ENCODE measurements at regions not wholly inside any gene's neighbourhood (a gene's known extent, or its start where the extent isn't known, plus 50 kb on each side); places are given as distances from the start of the nearest gene placed in this dataset.

DNA sequence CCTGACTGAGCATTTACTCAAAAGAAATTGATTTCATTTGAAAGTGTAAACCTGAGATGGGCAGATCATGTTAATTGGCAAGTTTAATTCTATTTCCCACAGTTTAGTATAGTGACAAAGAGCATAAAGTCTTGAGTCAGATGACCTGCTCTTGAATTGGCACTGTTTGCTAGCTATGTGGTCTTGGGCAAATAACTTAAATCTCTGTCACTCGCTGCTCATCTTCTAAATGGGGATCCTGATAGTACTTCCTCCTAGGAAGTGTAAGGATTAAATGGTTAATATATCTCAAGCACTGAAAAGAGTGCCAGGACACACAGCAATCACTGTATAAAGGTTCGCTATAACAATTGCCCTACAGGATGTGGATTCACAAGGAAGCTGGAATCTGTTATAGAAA lies 242.8 kb upstream of the JADE1 start:
- H3K27ac Mint-ChIP-seq: no peak overlapping the region
- no peaks in the 10 kb centered on the region for H3K9me3 Mint-ChIP-seq
- no peak overlapping the region for H3K4me3 Mint-ChIP-seq
- no peaks in the 10 kb centered on the region for H3K4me1 Mint-ChIP-seq (ENCODE audit: low read depth)
- H3K27me3 Mint-ChIP-seq (ENCODE audit: low read depth): peaks cover 9% of the 10 kb centered on the region
- no peaks in the 10 kb centered on the region for H3K36me3 Mint-ChIP-seq (ENCODE audit: low read depth)

DNA sequence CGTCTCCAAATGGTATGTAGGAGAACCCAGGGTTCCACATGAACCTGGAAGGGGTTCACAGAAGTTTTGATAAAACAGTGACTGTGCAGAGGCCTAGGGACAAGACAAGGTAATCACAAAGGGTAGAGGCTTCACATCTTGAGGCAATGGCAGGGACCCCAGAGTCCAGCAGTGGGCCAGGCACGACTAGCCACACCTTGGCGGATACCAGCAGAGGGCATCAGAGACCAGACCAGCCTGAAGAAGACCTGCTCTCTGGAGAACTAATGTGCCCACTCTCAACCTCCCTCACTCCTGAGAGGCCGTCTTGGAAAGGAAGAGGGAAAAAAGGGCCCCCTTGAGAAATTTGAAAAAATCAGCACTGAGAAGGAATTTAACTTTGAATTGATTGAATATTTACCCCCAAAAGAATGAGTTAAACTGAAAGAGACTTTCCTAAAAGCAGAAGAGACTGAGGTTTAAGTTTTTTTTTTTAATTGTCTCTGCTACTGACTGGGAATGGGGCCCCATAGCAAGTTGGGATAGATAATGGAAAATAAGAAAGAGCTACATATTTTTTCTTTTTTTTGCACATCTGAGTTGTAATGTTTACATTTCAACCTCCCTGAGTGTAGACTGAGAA lies 243.8 kb upstream of the JADE1 start:
- Mint-ChIP-seq H3K27me3 (ENCODE audit: low read depth) (peaks cover 3% of the 10 kb centered on the region), H3K36me3 (ENCODE audit: low read depth) (no peaks in the 10 kb centered on the region), H3K9me3 (no peaks in the 10 kb centered on the region), H3K27ac (no peak overlapping the region), H3K4me1 (ENCODE audit: low read depth) (no peaks in the 10 kb centered on the region), H3K4me3 (no peak overlapping the region)

DNA sequence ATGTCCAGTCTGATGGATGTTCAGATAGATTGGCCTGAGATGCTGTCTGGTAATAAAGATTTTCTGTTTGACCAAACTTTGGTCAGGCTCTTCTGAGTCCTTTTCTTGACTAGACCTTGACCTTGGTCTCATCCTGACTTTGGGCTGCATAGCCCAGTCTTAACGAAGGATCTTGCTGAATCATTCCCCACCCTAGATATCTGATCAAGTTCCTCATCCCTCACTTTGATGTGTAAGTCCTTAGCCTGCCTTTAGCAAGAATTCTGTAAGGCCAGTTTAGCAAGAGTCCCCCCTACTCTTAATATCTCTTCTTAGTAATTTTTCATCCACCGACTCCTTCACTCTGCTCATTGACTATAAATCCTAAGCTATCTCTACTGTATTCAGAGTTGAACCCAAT lies 244.4 kb upstream of the JADE1 start:
- Mint-ChIP-seq H3K9me3 (no peaks in the 10 kb centered on the region), H3K4me1 (ENCODE audit: low read depth) (no peaks in the 10 kb centered on the region), H3K27ac (no peak overlapping the region), H3K4me3 (no peak overlapping the region), H3K36me3 (ENCODE audit: low read depth) (no peaks in the 10 kb centered on the region), H3K27me3 (ENCODE audit: low read depth) (no peaks in the 10 kb centered on the region)

DNA sequence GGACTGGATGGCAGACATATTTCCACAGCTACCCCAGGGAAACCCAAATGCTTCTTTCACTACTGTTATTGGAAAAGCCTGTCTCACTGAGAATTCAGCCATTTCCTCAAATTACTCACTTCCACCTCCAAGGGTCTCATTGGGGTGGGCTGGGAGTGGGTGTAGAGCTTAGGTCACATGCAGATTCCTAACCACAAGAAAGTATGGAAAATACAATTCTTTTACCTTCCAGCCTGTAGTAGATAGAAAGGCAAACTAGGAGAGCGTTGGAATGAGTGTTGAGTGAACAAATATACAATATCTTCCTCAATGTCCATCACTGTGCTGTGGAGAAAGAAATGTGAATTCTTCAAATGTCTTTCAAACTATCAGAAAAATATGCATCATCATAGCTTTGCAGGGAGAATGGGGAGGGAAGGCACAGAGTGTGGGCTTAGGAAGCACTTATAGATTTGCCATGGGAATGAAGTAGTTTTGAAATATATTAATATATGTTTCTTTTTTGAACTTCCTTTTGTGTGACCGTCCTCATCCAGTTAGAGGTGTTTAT lies 245.3 kb upstream of the JADE1 start:
- H3K9me3 Mint-ChIP-seq: no peaks in the 10 kb centered on the region
- no peaks in the 10 kb centered on the region for H3K36me3 Mint-ChIP-seq (ENCODE audit: low read depth)
- no peaks in the 10 kb centered on the region for H3K27me3 Mint-ChIP-seq (ENCODE audit: low read depth)
- no peak overlapping the region for H3K27ac Mint-ChIP-seq
- H3K4me1 Mint-ChIP-seq (ENCODE audit: low read depth): no peaks in the 10 kb centered on the region
- no peak overlapping the region for H3K4me3 Mint-ChIP-seq

DNA sequence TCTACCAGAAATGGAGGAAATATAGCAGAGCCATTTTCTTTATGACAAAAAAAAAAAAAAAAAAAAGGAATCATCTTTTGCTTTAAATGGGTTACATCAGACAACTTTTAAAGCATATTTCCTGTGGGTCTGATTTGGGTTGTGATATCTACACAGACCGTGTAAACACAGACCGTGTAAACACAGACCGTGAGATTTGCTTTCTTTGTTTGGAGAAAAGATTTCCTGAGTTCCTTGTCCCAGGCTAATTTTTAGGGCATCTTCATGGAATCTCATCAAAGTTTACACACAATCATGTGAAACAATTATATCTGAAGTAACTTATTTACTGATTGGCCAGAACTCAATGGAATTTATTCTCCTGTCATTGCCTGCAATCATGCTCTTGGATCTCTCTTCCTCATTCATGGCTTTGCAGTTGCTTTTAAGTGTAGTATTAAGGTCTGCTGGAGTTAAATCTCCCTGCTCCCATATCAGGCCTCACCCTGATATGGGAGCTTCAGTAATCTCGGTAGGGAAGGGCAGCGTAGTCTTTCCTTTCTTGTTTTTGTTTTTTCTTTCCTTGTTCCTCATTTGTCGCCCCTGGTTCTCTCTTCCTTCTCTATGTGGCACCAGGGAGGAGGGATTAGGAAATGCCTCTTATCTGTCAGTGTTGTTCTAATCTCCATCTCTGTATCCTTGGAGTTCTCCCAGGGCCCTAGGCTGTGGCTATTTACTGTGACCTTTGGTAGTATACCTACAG lies 248.6 kb upstream of the JADE1 start:
- Mint-ChIP-seq H3K4me1 (ENCODE audit: low read depth) (no peaks in the 10 kb centered on the region), H3K36me3 (ENCODE audit: low read depth) (no peaks in the 10 kb centered on the region), H3K27me3 (ENCODE audit: low read depth) (no peaks in the 10 kb centered on the region), H3K9me3 (no peaks in the 10 kb centered on the region), H3K27ac (no peak overlapping the region), H3K4me3 (no peak overlapping the region)

DNA sequence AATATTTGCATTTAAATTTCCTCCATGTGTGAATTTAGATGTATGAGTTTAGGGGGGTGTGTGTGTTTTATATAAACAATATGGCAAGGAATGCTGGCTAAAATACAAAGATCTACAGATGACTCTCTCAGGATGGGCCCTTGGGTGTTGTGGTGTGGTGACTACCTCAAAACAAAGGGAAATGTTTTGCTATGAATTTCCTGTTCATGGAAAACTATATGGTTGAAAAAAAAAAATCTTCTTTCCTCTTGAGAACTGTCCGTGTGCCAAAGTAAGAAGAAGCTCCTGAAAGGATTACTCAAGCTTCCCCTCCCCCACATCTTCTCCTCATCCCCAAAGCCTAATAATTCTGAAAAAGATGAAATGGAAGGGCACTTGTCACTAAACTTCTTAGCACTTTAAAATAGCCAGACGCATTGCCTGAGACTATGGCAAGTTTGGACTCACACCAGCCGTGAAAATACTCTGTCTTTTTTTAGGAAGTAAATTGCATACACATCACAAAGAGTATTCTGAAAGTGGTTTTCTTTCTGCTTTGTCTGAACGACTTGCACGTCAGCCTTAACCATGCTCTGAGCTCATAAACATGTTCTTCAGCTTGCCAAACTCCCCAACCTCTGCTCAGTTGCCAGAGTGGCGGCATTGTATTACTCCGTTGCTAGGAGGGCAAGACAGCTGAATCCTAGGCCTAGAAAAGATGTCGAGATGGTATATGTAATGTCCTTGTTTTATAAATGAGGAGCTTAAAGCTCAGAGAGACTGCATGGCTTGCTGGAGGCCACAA lies 250.4 kb upstream of the JADE1 start:
- H3K27ac Mint-ChIP-seq: no peak overlapping the region

DNA sequence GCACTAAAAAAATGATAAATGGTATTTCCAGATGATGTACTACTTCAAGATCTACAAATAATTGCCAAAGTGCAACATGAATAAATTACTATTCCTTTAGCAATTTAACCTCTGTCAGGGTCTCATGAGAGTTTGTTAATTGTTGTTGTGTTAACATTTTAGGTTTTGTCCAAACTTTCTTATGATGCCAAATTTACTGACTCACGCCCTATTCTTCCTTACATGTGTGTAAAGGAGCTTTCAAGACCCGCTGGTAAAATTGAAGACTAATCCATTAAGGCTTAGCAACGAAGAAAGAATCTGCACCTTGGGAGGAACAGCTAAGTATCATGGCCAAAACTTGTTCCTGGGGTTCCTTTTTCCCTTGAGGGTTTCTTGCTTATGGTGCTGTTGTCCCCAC lies 252.7 kb upstream of the JADE1 start:
- H3K27me3 Mint-ChIP-seq (ENCODE audit: low read depth): peaks cover 6% of the 10 kb centered on the region
- H3K9me3 Mint-ChIP-seq: no peaks in the 10 kb centered on the region
- peaks cover 14% of the 10 kb centered on the region for H3K4me1 Mint-ChIP-seq (ENCODE audit: low read depth)
- H3K4me3 Mint-ChIP-seq: no peak overlapping the region
- H3K27ac Mint-ChIP-seq: no peak overlapping the region
- no peaks in the 10 kb centered on the region for H3K36me3 Mint-ChIP-seq (ENCODE audit: low read depth)

More for the DNA sequence above, 250.4 kb upstream of the JADE1 start:
- Mint-ChIP-seq H3K27me3 (ENCODE audit: low read depth) (no peaks in the 10 kb centered on the region), H3K9me3 (no peaks in the 10 kb centered on the region), H3K4me3 (no peak overlapping the region), H3K36me3 (ENCODE audit: low read depth) (no peaks in the 10 kb centered on the region), H3K4me1 (ENCODE audit: low read depth) (peaks cover under 1% of the 10 kb centered on the region)

DNA sequence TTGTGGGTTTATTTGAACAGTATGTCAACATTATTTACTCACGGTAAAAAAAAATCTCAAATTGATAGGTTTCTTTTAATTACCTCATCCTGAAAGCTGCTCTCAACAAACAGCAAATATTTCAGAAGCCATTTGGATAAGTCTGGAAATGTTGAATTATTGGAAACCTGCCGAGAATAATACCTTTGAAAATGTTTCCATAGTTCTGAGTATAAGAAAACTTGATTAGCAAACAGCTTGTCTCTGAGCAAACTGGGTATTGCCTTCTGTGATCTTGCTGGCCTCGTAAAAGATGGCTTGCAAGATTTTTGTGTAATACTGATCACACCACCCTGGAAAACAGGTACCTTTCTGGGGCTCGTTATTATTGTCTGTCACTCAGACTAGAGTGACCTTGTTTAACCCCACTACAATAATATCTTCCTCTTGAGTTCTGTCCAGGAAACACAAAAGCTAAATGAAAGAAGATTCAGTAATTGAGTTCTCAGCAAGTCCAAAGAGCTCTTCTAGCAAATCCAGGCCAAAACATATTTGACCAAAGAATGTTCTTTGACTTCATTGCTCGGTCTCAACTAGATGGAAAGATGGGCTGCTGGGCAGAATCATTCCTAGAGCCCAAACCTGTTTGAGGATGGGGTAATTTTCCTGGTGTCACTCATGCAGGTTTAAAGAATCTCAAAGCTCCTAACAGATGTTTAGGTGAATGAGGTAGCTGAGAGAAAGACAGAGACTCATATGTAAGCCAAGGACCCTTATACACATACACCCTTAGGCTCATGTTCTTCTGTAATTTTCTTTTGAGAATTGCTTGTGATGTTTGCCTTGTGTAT lies 255.6 kb upstream of the JADE1 start:
- peaks cover 14% of the 10 kb centered on the region for H3K4me1 Mint-ChIP-seq (ENCODE audit: low read depth)
- H3K27ac Mint-ChIP-seq: peak overlapping the region; percentile 3
- no peaks in the 10 kb centered on the region for H3K9me3 Mint-ChIP-seq
- H3K4me3 Mint-ChIP-seq: peak overlapping the region; percentile 93
- peaks cover 24% of the 10 kb centered on the region for H3K27me3 Mint-ChIP-seq (ENCODE audit: low read depth)
- H3K36me3 Mint-ChIP-seq (ENCODE audit: low read depth): no peaks in the 10 kb centered on the region

DNA sequence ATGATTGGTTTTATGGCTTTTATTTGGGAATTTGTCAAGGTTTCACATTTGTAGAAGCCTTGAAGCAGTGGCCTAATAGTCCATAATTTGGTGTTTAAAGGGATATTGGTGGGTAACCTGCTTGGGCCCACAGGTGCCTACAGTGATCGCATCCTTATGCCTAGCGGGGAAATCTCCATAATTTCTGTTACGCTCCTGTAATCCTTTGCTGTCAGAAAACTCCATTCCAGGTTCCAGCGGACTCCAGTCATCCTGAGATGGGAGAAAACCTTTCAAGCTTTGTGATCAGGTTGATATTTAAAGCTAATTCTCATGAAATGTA lies 257.0 kb upstream of the JADE1 start:
- H3K4me1 Mint-ChIP-seq (ENCODE audit: low read depth): peaks cover 14% of the 10 kb centered on the region
- H3K36me3 Mint-ChIP-seq (ENCODE audit: low read depth): no peaks in the 10 kb centered on the region
- H3K4me3 Mint-ChIP-seq: no peak overlapping the region
- H3K27ac Mint-ChIP-seq: no peak overlapping the region
- peaks cover 26% of the 10 kb centered on the region for H3K27me3 Mint-ChIP-seq (ENCODE audit: low read depth)
- H3K9me3 Mint-ChIP-seq: no peaks in the 10 kb centered on the region

DNA sequence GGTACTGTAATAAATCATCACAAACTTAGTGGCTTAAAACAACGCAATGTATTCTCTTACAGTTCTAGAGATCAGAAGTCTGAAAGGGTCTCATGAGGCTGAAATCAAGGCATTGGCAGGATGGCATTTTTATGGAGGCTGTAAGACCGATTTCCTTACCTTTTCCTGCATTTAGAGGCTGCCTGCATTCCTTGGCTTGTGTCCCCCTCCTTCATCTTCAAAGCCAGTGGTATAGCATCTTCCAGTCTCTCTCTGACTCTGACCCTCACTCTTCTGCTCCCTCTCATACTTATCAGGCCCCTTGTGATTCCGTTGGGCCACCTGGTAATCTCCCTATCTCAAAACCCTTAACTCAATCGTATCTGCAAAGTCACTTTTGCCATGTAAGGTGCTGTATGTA lies 258.2 kb upstream of the JADE1 start:
- Mint-ChIP-seq H3K4me3 (no peak overlapping the region), H3K27ac (no peak overlapping the region), H3K4me1 (ENCODE audit: low read depth) (peaks cover 14% of the 10 kb centered on the region), H3K27me3 (ENCODE audit: low read depth) (peaks cover 31% of the 10 kb centered on the region), H3K9me3 (no peaks in the 10 kb centered on the region), H3K36me3 (ENCODE audit: low read depth) (no peaks in the 10 kb centered on the region)

DNA sequence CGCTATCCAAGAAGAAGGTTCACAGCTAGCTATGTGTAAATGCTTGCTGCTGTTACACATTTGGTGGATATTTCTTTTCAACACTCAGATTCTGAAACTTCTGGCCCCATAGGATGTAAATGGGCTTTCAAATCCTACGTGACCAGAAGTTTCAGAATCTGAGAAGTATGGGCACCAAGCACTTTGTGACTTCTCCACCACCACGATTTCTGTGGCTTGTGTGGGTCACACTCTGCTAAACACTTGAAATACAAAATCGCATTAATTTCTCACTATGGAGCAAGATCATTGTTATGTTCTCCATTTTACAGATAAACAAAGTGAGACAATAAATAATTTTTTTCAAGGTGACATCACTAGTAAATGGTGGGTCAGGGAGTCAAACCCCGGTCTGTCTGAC lies 259.4 kb upstream of the JADE1 start:
- H3K4me1 Mint-ChIP-seq (ENCODE audit: low read depth): peaks cover 14% of the 10 kb centered on the region
- no peak overlapping the region for H3K4me3 Mint-ChIP-seq
- no peak overlapping the region for H3K27ac Mint-ChIP-seq
- H3K9me3 Mint-ChIP-seq: no peaks in the 10 kb centered on the region
- no peaks in the 10 kb centered on the region for H3K36me3 Mint-ChIP-seq (ENCODE audit: low read depth)
- peaks cover 31% of the 10 kb centered on the region for H3K27me3 Mint-ChIP-seq (ENCODE audit: low read depth)

DNA sequence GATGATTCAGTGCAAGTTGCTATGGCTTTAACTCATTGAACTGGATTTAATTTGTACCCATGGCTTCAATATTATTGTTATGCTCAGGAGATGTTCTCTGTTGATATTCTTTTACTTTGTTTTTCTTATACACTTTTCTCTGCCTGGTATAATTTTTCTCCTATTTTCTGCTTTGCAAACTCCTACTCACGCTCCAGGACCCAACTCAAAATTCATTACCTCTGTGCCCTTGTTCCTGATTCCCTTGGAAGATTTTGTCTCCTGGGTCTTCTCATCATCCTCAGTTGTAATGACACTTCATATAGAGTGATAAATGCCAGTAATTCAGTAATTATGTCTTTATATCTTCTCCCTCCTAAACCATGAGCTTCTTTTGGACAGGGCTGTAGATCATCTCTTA lies 259.9 kb upstream of the JADE1 start:
- H3K9me3 Mint-ChIP-seq: no peaks in the 10 kb centered on the region
- no peak overlapping the region for H3K4me3 Mint-ChIP-seq
- H3K27me3 Mint-ChIP-seq (ENCODE audit: low read depth): peaks cover 31% of the 10 kb centered on the region
- H3K27ac Mint-ChIP-seq: no peak overlapping the region
- no peaks in the 10 kb centered on the region for H3K36me3 Mint-ChIP-seq (ENCODE audit: low read depth)
- peaks cover 14% of the 10 kb centered on the region for H3K4me1 Mint-ChIP-seq (ENCODE audit: low read depth)

DNA sequence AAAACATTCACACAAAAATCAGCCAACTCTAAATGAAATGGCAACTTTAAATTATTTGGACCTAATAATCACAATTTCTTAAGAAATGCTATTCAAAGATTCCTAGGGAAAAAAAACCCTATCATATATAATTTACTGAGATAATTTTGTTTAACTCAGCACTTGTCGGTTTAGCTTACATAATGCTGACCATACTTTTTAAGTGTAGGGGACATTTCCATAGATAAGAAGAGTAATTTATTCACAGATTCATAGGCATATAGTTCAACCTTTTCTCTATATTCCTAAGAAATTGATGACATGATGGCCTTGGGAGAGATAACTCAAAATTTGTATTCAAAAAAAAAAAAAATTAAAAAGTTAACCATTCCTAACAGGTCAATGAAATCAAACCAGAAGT lies 260.8 kb upstream of the PGRMC2 start:
- H3K9me3 Mint-ChIP-seq: no peaks in the 10 kb centered on the region
- no peak overlapping the region for H3K27ac Mint-ChIP-seq
- no peak overlapping the region for H3K4me3 Mint-ChIP-seq
- no peaks in the 10 kb centered on the region for H3K36me3 Mint-ChIP-seq (ENCODE audit: low read depth)
- H3K4me1 Mint-ChIP-seq (ENCODE audit: low read depth): peaks cover 8% of the 10 kb centered on the region
- H3K27me3 Mint-ChIP-seq (ENCODE audit: low read depth): peaks cover 31% of the 10 kb centered on the region

DNA sequence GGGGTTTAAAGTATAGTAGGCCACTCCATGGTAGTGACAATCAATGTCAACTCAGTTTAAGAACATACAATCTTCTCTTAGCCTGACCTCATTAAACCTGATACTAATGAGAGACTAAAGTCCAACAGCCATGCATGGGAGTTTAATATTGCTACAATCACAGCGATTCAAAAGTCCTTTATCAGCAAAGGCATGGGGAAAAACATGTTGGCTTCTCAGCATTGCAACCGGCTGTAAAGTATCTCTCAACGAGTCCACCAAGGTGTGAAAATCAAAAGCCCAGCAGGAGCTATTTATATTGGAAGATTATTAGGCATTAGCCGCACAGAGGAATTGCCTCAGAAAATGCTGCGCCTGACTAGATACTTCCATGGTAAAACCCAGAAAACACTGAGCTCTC lies 256.7 kb upstream of the PGRMC2 start:
- peaks cover 10% of the 10 kb centered on the region for H3K27me3 Mint-ChIP-seq (ENCODE audit: low read depth)
- H3K27ac Mint-ChIP-seq: no peak overlapping the region
- H3K9me3 Mint-ChIP-seq: no peaks in the 10 kb centered on the region
- no peaks in the 10 kb centered on the region for H3K4me1 Mint-ChIP-seq (ENCODE audit: low read depth)
- no peaks in the 10 kb centered on the region for H3K36me3 Mint-ChIP-seq (ENCODE audit: low read depth)
- no peak overlapping the region for H3K4me3 Mint-ChIP-seq
